ENCODE measurements at regions not wholly inside any gene's neighbourhood (a gene's known extent, or its start where the extent isn't known, plus 50 kb on each side); places are given as distances from the start of the nearest gene placed in this dataset.

GRCh38 chr4:115234405-115235093, 121.1 kb upstream of the NDST4 start:
- TF ChIP-seq CTCF (IDR thresholded peaks at IDR 0.05): peak; percentile 56
- no peak for TF ChIP-seq ZFX (IDR thresholded peaks at IDR 0.05; ENCODE audit: borderline replicate concordance)

Data from 22Rv1 (cell line).